ENCODE measurements at regions not wholly inside any gene's neighbourhood (a gene's known extent, or its start where the extent isn't known, plus 50 kb on each side); places are given as distances from the start of the nearest gene placed in this dataset.

DNA sequence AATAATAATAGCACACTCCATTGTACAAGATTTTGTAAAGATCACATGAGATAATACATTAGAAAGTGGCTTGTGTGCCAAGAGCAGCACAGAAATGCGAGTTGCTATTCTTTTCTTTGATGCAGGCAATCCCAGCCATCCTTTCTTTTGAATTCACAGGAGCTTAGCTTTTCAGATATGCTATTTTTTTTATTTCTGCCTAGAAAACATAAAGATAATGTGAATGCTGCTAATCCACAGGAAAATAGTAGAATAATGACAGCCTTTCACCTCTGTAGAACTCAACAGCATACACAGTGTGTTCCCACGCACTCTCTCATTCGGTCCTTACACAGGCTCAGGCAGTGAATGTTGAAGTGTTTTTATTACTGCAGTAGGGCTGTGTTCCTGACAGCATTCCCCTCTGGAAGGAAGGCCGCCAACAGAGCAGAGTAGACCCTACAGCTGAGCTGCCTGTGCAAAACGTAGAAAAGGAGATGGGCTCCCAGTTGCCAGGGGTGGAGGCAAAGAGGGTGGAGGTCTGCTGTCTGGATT, 138.8 kb upstream of the TAPT1 start:
- Histone ChIP-seq H3K36me3 (ENCODE audit: low read depth) (no peaks in the 10 kb centered on the region), H3K79me2 (ENCODE audit: low read depth) (no peaks in the 10 kb centered on the region), H3K27ac (no peak overlapping the region), H3K4me1 (replicated peaks; ENCODE audit: insufficient read depth) (no peaks in the 10 kb centered on the region), H3K9me3 (ENCODE audit: insufficient read depth, low read depth) (no peaks in the 10 kb centered on the region), H3K4me3 (no peak overlapping the region), H4K20me1 (ENCODE audit: insufficient read depth) (no peaks in the 10 kb centered on the region), H3K9me2 (ENCODE audit: insufficient read depth) (no peaks in the 10 kb centered on the region), H3K4me2 (no peak overlapping the region), H3K27me3 (ENCODE audit: insufficient read depth, low read depth) (no peaks in the 10 kb centered on the region), H3F3A (ENCODE audit: insufficient read depth, low read depth) (no peaks in the 10 kb centered on the region), H2AFZ (no peak overlapping the region)
- DNase-seq: no peak
- intact Hi-C loops (cut with micrococcal nuclease; ENCODE audit: unreplicated experiment): no loop called here
- POLR2A ChIA-PET (ENCODE audit: unreplicated experiment): no interaction called here
- CTCF ChIA-PET: no interaction called here
- TF ChIP-seq EZH2 (IDR thresholded peaks at IDR 0.05; ENCODE audit: low read depth): no peak
- TF ChIP-seq, protein P1, sequence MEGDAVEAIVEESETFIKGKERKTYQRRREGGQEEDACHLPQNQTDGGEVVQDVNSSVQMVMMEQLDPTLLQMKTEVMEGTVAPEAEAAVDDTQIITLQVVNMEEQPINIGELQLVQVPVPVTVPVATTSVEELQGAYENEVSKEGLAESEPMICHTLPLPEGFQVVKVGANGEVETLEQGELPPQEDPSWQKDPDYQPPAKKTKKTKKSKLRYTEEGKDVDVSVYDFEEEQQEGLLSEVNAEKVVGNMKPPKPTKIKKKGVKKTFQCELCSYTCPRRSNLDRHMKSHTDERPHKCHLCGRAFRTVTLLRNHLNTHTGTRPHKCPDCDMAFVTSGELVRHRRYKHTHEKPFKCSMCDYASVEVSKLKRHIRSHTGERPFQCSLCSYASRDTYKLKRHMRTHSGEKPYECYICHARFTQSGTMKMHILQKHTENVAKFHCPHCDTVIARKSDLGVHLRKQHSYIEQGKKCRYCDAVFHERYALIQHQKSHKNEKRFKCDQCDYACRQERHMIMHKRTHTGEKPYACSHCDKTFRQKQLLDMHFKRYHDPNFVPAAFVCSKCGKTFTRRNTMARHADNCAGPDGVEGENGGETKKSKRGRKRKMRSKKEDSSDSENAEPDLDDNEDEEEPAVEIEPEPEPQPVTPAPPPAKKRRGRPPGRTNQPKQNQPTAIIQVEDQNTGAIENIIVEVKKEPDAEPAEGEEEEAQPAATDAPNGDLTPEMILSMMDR (conservative IDR thresholded peaks at IDR 0.05): no peak
- BruUV-seq (replicated peaks): no TSS peak

DNA sequence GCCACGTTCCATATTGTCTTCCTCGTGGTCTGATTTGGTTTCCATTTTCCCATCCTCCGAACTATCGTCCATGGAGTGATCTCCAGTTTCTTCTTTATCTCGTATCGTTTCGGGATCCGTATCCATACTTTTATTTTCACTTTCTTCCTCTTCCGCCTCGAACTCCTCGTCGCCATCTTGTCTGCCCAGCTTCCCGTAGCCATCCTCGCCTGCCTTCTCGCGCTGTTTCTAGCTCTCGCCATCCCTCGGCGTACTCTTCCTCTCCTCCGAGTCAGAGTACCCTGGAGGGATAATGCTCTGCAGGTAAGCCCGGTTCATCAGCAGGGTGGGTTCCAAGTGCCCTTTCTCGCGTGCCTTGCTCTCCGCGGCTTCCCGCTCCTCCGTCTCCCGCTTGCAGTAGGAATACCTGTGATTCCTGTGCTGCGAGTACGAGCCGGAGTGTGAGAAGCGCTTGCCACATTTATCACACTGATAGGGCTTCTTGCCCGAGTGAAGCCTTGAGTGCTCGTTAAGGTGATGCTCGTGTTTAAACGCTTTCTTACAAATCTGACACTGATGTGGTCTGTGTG, 134.5 kb upstream of the TAPT1 start:
- Histone ChIP-seq H3K9me3 (ENCODE audit: insufficient read depth, low read depth) (no peaks in the 10 kb centered on the region), H3K27ac (no peak overlapping the region), H3K79me2 (ENCODE audit: low read depth) (no peaks in the 10 kb centered on the region), H3F3A (ENCODE audit: insufficient read depth, low read depth) (no peaks in the 10 kb centered on the region), H3K4me1 (replicated peaks; ENCODE audit: insufficient read depth) (no peaks in the 10 kb centered on the region), H2AFZ (no peak overlapping the region), H3K9me2 (ENCODE audit: insufficient read depth) (no peaks in the 10 kb centered on the region), H3K4me3 (no peak overlapping the region), H3K27me3 (ENCODE audit: insufficient read depth, low read depth) (no peaks in the 10 kb centered on the region), H3K36me3 (ENCODE audit: low read depth) (no peaks in the 10 kb centered on the region), H3K4me2 (no peak overlapping the region), H4K20me1 (ENCODE audit: insufficient read depth) (no peaks in the 10 kb centered on the region)
- no peak for DNase-seq
- TF ChIP-seq, protein P1 (conservative IDR thresholded peaks at IDR 0.05): no peak
- TF ChIP-seq EZH2 (IDR thresholded peaks at IDR 0.05; ENCODE audit: low read depth): no peak
- POLR2A ChIA-PET (ENCODE audit: unreplicated experiment): no interaction called here
- intact Hi-C loops (cut with micrococcal nuclease; ENCODE audit: unreplicated experiment): no loop called here
- no TSS peak for BruUV-seq (replicated peaks)
- CTCF ChIA-PET: no interaction called here

DNA sequence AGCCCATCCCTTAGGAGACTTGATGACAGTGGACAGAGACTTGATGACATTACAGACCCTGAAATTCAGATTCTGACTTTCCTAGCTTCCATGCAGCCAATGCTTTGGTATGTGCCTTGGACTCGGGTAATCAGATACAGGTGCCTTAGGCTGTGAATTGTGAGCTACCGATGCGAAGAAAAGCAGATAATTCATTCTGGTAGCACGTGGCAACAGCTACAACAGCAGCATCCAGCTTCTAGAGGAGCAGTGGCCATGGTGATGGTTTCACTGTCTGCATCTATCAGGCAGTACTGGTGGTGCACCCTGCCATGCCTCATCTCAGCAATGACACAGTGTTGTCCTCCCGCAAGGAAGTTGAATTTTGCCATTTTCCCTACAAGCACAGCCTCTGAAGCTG, 126.9 kb upstream of the TAPT1 start:
- no peak for DNase-seq
- Histone ChIP-seq H3K4me1 (replicated peaks; ENCODE audit: insufficient read depth) (no peaks in the 10 kb centered on the region), H3K27ac (no peak overlapping the region), H3K4me3 (no peak overlapping the region), H4K20me1 (ENCODE audit: insufficient read depth) (no peaks in the 10 kb centered on the region), H2AFZ (no peak overlapping the region), H3K27me3 (ENCODE audit: insufficient read depth, low read depth) (no peaks in the 10 kb centered on the region; the same call in 1 of the 2 replicates), H3K79me2 (ENCODE audit: low read depth) (no peaks in the 10 kb centered on the region), H3K9me2 (ENCODE audit: insufficient read depth) (no peaks in the 10 kb centered on the region), H3F3A (ENCODE audit: insufficient read depth, low read depth) (no peaks in the 10 kb centered on the region), H3K36me3 (ENCODE audit: low read depth) (no peaks in the 10 kb centered on the region), H3K4me2 (no peak overlapping the region), H3K9me3 (ENCODE audit: insufficient read depth, low read depth) (no peaks in the 10 kb centered on the region)
- no peak for TF ChIP-seq EZH2 (IDR thresholded peaks at IDR 0.05; ENCODE audit: low read depth)
- TF ChIP-seq, protein P1 (conservative IDR thresholded peaks at IDR 0.05): no peak
- intact Hi-C loops (cut with micrococcal nuclease; ENCODE audit: unreplicated experiment): no loop called here
- BruUV-seq (replicated peaks): no TSS peak
- ChIA-PET POLR2A (ENCODE audit: unreplicated experiment) (interaction anchor here (0.6 kb wide), 1 partner anchor 84 kb away, joined by 5 read pairs; no protein-coding TSS in a partner anchor), CTCF (no interaction called here)

Data from PC-9 (cell line).